ENCODE measurements at regions not wholly inside any gene's neighbourhood (a gene's known extent, or its start where the extent isn't known, plus 50 kb on each side); places are given as distances from the start of the nearest gene placed in this dataset.

DNA sequence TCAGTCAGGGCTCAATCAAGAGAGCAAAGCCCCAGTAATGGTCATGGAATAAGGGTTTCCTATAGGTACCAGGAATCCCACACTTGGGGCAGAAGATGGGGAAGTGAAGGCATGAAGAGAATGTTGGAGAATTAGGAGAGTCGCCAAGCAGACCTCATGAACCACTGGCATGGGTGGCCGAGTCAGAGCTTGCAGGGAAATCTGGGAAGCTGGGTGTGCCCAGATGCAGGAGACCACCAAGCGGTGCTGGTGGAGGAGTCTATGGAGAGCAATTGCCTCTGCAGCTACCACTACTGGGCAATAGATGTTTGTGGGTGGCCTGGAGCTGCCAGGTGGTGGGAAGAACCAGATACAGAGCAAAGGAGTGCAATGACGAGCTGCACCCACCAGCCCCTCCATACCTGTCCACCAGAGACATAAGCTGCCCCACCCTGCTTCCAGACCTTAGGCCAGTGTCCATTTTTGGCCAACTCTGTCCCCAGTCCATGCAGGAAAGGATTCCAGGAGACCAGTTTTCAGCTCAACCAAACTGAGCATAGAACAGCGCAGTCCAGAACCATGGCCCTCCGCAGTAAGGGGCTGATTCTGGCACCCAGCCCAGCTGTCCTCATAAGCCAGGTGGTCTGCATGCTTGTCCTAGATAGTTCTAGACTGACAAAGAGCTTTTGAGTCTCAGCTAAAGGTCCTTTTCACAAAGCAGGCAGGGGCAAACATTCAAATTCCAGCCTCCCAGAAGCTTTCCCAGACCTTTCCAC lies 323.9 kb downstream of the GADD45G start:
- H3K4me3 ChIP-seq (ENCODE audit: low read depth, low read length), result no peak overlapping the region
- TF ChIP-seq, protein P1, sequence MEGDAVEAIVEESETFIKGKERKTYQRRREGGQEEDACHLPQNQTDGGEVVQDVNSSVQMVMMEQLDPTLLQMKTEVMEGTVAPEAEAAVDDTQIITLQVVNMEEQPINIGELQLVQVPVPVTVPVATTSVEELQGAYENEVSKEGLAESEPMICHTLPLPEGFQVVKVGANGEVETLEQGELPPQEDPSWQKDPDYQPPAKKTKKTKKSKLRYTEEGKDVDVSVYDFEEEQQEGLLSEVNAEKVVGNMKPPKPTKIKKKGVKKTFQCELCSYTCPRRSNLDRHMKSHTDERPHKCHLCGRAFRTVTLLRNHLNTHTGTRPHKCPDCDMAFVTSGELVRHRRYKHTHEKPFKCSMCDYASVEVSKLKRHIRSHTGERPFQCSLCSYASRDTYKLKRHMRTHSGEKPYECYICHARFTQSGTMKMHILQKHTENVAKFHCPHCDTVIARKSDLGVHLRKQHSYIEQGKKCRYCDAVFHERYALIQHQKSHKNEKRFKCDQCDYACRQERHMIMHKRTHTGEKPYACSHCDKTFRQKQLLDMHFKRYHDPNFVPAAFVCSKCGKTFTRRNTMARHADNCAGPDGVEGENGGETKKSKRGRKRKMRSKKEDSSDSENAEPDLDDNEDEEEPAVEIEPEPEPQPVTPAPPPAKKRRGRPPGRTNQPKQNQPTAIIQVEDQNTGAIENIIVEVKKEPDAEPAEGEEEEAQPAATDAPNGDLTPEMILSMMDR (IDR thresholded peaks at IDR 0.05; ENCODE audit: control insufficient read depth, extremely low read depth, insufficient read depth), result no peak
- no peak for DNase-seq (ENCODE audit: low read depth)

DNA sequence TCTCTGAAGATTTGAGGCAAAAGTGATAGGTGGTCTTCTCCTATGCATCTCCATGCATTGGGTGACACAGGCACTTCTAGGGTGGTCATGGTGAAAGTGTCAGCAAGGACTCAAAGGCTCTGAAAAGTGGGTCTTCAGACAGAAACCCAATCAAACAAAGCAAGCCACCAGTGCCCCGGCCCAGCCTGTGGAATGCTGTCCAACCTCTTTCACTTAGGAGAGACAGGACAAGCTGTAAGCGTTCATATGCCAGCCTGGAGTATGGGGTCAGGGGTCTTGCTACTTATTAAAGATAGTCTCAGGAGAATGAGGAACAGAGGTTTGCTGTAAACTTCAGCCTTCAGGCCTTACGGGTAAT lies 324.5 kb downstream of the GADD45G start:
- no peak overlapping the region for H3K4me3 ChIP-seq (ENCODE audit: low read depth, low read length)
- no peak for DNase-seq (ENCODE audit: low read depth)
- TF ChIP-seq, protein P1 (IDR thresholded peaks at IDR 0.05; ENCODE audit: control insufficient read depth, extremely low read depth, insufficient read depth), result no peak

DNA sequence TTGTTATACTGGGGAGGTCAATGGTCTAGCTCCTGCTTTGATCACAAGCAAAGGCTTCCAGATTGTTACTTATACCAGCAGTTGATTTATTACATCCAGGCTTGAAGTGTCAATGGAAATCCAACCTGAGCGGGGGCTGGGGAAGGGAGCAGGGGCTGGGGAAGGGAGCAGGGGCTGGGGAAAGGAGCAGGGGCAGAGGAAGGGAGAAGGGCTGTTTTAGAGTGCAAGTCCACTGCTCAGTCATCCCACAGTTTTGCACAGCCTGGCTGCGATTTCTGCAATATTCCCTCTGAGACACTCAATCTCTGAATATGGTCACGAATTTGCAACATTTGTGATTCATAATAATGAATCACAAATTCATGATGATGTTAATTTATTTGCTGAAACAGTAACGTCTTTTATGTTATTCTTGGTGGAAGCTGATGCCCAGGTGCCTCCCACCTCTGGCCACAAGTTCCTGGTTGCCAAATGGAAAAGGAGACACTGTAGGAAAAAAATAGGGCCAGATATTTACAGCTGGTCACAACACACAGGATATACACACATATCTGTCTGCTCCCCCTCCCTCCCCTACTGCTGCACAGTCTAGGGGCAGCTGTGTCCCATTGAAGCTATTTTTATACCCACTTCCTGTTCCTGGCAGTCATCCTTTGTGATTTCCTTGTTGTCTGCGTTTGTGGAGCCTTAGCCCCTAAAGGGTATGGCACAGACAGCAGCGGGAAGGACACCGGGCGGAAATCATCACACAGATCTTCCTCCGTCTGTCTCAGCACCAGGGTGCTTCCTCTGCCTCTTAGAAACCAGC lies 325.1 kb downstream of the GADD45G start:
- no peak for DNase-seq (ENCODE audit: low read depth)
- H3K4me3 ChIP-seq (ENCODE audit: low read depth, low read length), result no peak overlapping the region
- TF ChIP-seq, protein P1 (IDR thresholded peaks at IDR 0.05; ENCODE audit: control insufficient read depth, extremely low read depth, insufficient read depth), result no peak

DNA sequence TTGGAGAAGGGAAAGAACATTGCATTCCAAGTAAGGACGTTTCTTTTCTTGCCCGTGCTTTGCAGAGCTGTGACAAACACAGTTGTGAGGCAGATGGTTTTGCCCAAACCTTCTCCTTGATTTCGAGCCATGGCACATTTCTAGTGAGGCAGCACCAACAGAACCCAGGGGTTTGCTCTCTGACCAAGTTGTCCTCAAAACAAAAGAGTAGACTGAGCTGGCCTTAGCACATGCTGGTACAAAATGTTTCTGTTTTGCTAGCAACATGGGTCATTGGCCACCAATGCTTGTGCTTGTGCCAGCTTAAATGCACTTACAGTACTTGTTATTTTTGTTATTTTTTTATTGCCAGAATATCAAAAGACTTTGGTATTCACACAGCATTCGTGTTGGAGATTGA lies 328.8 kb downstream of the GADD45G start:
- no peak for DNase-seq (ENCODE audit: low read depth)
- no peak overlapping the region for H3K4me3 ChIP-seq (ENCODE audit: low read depth, low read length)
- TF ChIP-seq, protein P1 (IDR thresholded peaks at IDR 0.05; ENCODE audit: control insufficient read depth, extremely low read depth, insufficient read depth), result no peak

DNA sequence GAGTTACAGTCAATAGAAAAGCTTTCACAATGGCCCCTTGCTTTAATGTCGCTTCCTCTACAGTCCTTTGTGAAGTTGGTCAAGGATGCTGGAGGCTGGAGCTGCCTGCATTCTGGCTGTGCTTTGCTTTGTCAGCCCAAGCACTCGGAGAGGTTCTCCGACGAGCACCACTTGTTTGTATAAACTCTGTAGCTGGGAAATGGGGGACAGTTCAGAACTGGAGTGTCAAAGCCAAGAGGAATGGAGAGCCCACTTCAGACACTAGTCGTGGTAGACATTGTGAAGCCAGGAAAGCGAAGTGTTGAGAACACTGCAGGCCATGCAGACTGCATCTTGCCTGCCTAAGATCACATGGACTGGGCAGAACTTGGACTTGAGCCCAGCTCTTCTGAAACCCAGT lies 330.3 kb downstream of the GADD45G start:
- no peak overlapping the region for H3K4me3 ChIP-seq (ENCODE audit: low read depth, low read length)
- DNase-seq (ENCODE audit: low read depth), result no peak
- TF ChIP-seq, protein P1 (IDR thresholded peaks at IDR 0.05; ENCODE audit: control insufficient read depth, extremely low read depth, insufficient read depth), result no peak

DNA sequence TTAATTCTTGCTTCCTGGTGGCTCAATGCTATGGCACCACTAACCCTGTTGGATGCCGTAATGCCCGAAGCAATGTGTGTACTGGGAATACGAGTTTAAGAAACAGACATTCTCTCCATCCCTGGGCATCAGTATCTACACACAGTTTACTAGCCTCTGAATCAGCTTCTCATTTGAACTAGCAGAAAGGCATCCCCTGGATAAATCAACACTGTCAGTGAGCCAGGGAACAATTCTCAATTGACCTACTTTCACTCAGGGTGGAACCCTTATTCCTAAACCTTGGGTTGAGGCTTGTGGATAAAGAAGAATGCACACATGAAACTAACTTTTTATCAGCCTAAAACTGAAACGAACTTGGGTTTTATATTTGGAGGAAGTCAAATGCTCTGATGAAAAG lies 331.0 kb downstream of the GADD45G start:
- TF ChIP-seq, protein P1 (IDR thresholded peaks at IDR 0.05; ENCODE audit: control insufficient read depth, extremely low read depth, insufficient read depth), result no peak
- no peak for DNase-seq (ENCODE audit: low read depth)
- H3K4me3 ChIP-seq (ENCODE audit: low read depth, low read length), result no peak overlapping the region
